Endothelial cell of umbilical vein (primary cell): ENCODE measurements at regions not wholly inside any gene's neighbourhood (a gene's known extent, or its start where the extent isn't known, plus 50 kb on each side); places are given as distances from the start of the nearest gene placed in this dataset.

Source experiments
- CTCF ChIP-seq, 2 donors: IDR thresholded peaks; 1 replicate in 1 of 2; 2 replicates in 1 of 2; pipeline ENCODE4 v1.5.1; 2011; ENCODE audit warnings: low read length in 2 of 2, mild to moderate bottlenecking in 2 of 2, moderate library complexity in 2 of 2, control low read depth in 1 of 2, inconsistent platforms in 1 of 2, low read depth in 1 of 2; ENCODE audit not compliant: insufficient read depth in 1 of 2; ENCODE audit errors: extremely low read depth in 1 of 2
- POLR2AphosphoS5 ChIP-seq: IDR thresholded peaks from 2 replicates; pipeline ENCODE4 v1.6.1; 2012; ENCODE audit warnings: low read depth, mild to moderate bottlenecking, control low read depth, low read length, moderate library complexity; ENCODE audit not compliant: insufficient read depth

- no peak for TF ChIP-seq POLR2AphosphoS5
- TF ChIP-seq CTCF (IDR thresholded peaks at IDR 0.05; ENCODE audit: extremely low read depth in 1 of 2, insufficient read depth in 1 of 2, low read depth in 1 of 2, low read length in 2 of 2): no peak
Observed at GRCh38 chr11:135008412-135008811, 596.4 kb upstream of the B3GAT1 start.
